BLaER1 (cell line): ENCODE measurements at regions not wholly inside any gene's neighbourhood (a gene's known extent, or its start where the extent isn't known, plus 50 kb on each side); places are given as distances from the start of the nearest gene placed in this dataset.

Experiments used
- H3K27ac ChIP-seq: shearing (Covaris generic); formaldehyde crosslinking; 2 replicates; pipeline ENCODE4 v1.8.1; 2022
- H3K27me3 ChIP-seq: shearing (Covaris generic); formaldehyde crosslinking; 2 replicates; pipeline ENCODE4 v1.8.1; 2022
- H3K36me3 ChIP-seq: shearing (Covaris generic); formaldehyde crosslinking; 2 replicates; pipeline ENCODE4 v1.8.1; 2022
- H3K4me1 ChIP-seq: shearing (Covaris generic); formaldehyde crosslinking; 2 replicates; pipeline ENCODE4 v1.8.1; 2022
- H3K4me2 ChIP-seq: shearing (Covaris generic); formaldehyde crosslinking; 2 replicates; pipeline ENCODE4 v1.8.1; 2022
- H3K4me3 ChIP-seq: shearing (Covaris generic); formaldehyde crosslinking; 2 replicates; pipeline ENCODE4 v1.8.1; 2022
- H3K9ac ChIP-seq: shearing (Covaris generic); formaldehyde crosslinking; 2 replicates; pipeline ENCODE4 v1.8.1; 2022
- H3K9me3 ChIP-seq: shearing (Covaris generic); formaldehyde crosslinking; 2 replicates; pipeline ENCODE4 v1.8.1; 2022
- H4K20me1 ChIP-seq: shearing (Covaris generic); formaldehyde crosslinking; 2 replicates; pipeline ENCODE4 v1.8.1; 2022
- Cebpa-rat ChIP-seq: shearing (Covaris generic); IDR thresholded peaks from 2 replicates; pipeline ENCODE4 v1.8.1; 2022

GRCh38 chr1:182295697-182296096, 95.9 kb downstream of the GLUL start:
- H3K4me2 ChIP-seq = no peak overlapping the region
- H3K4me3 ChIP-seq = no peak overlapping the region
- H3K27me3 ChIP-seq = no peaks in the 10 kb centered on the region
- H3K9ac ChIP-seq = no peak overlapping the region
- H3K36me3 ChIP-seq = no peaks in the 10 kb centered on the region
- H3K27ac ChIP-seq = no peak overlapping the region
- TF ChIP-seq Cebpa-rat = no peak
- no peaks in the 10 kb centered on the region for H4K20me1 ChIP-seq
- no peaks in the 10 kb centered on the region for H3K9me3 ChIP-seq
- H3K4me1 ChIP-seq = peaks cover 5% of the 10 kb centered on the region; the same call in 1 of the 2 replicates

GRCh38 chr1:182293119-182293589, 98.4 kb downstream of the GLUL start:
- no peak overlapping the region for H3K4me3 ChIP-seq
- TF ChIP-seq Cebpa-rat = no peak

DNA sequence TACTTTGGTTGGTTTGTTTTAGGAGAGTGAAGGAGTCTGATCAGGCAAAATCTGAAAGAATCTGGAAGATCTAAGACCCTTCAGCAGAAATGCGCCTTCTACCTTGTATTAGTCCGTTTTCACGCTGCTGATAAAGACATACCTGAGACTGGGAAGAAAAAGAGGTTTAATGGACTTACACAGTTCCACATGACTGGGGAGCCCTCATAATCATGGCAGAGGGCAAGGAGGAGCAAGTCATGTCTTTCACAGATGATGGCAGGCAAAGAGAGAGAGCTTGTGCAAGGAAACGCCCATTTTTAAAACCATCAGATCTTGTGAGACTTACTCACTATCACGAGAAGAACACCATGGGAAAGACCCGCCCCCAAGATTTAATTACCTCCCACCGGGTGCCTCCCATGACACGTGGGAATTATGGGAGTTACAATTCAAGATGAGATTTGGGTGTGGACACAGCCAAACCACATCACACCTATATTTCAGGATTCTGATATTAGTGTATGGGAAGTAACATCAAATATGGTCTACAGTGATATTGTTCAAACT, 99.3 kb downstream of the GLUL start:
- no peak for TF ChIP-seq Cebpa-rat
- Histone ChIP-seq H3K27me3 (no peaks in the 10 kb centered on the region), H3K9ac (no peak overlapping the region), H3K9me3 (no peaks in the 10 kb centered on the region), H3K4me2 (no peak overlapping the region), H3K4me1 (no peaks in the 10 kb centered on the region), H3K36me3 (no peaks in the 10 kb centered on the region), H3K4me3 (no peak overlapping the region), H4K20me1 (no peaks in the 10 kb centered on the region), H3K27ac (no peak overlapping the region)

More at GRCh38 chr1:182293119-182293589, 98.4 kb downstream of the GLUL start:
- Histone ChIP-seq H3K4me1 (no peaks in the 10 kb centered on the region), H3K27me3 (no peaks in the 10 kb centered on the region), H3K27ac (no peak overlapping the region), H3K9ac (no peak overlapping the region), H4K20me1 (no peaks in the 10 kb centered on the region), H3K36me3 (no peaks in the 10 kb centered on the region), H3K4me2 (no peak overlapping the region), H3K9me3 (no peaks in the 10 kb centered on the region)

DNA sequence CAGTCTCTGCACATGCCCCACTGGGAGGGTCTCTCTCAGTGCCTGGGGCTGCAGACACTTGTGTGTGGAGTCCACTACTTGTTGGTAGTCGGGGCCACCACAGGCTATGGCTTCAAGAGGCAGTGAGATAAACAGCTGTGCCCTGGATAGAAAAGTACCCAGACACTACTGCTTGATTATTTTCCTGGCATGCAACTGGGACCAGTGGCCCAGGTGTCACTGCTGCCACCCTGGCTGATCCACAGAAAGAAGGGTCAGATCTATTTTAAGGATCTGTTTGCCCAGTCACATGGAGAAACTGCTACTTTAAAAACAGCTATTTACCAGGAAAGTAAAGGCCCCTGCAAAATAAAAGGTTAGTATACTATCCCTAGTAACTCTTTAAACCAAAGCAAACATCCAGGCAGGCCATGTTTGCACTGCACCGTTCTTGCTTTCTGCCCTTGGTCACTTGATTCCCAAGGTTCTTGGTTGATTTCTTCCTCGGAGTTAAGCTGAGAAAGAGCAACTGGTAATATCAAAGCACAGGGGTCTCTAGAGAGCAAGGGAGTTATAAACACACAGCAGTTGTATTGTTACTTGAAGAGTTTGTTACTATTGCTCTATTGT, 99.9 kb downstream of the GLUL start:
- H3K27me3 ChIP-seq = no peaks in the 10 kb centered on the region
- H3K4me2 ChIP-seq = no peak overlapping the region
- H4K20me1 ChIP-seq = no peaks in the 10 kb centered on the region
- H3K4me1 ChIP-seq = no peaks in the 10 kb centered on the region
- no peaks in the 10 kb centered on the region for H3K36me3 ChIP-seq
- no peak for TF ChIP-seq Cebpa-rat
- no peak overlapping the region for H3K27ac ChIP-seq
- H3K4me3 ChIP-seq = no peak overlapping the region
- H3K9ac ChIP-seq = no peak overlapping the region
- H3K9me3 ChIP-seq = no peaks in the 10 kb centered on the region

- Histone ChIP-seq H3K36me3 (no peaks in the 10 kb centered on the region), H3K27me3 (no peaks in the 10 kb centered on the region), H3K9me3 (no peaks in the 10 kb centered on the region), H3K27ac (no peak overlapping the region), H3K4me1 (no peaks in the 10 kb centered on the region), H4K20me1 (no peaks in the 10 kb centered on the region), H3K4me2 (no peak overlapping the region), H3K4me3 (no peak overlapping the region), H3K9ac (no peak overlapping the region)
- no peak for TF ChIP-seq Cebpa-rat
These were observed 102.6 kb downstream of the GLUL start for GRCh38 chr1:182288749-182289604.

DNA sequence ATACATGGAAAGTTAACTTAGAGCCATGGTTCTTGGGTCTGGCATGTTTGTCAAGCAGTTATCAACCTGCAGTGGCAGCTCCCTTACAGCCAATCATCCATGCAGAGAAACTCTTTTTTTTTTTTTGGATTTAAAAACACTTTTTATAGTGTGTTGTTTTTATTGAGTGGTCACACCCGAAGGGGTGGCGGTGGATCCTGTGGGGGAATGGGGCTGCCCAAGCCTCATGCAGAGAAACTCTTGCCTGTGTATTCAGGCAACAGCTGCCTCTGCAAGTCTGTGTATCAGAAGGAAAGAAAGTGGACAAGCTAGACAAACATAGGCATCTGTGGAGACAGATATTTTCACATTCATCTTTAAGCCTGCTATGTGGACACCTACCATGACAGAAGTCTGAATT, 104.8 kb downstream of the GLUL start:
- Histone ChIP-seq H3K4me1 (no peaks in the 10 kb centered on the region), H3K9me3 (no peaks in the 10 kb centered on the region), H3K4me2 (no peak overlapping the region), H3K4me3 (no peak overlapping the region), H3K27ac (no peak overlapping the region), H3K9ac (no peak overlapping the region), H4K20me1 (no peaks in the 10 kb centered on the region), H3K27me3 (no peaks in the 10 kb centered on the region), H3K36me3 (no peaks in the 10 kb centered on the region)
- no peak for TF ChIP-seq Cebpa-rat

- H3K9me3 ChIP-seq = no peaks in the 10 kb centered on the region
- H4K20me1 ChIP-seq = no peaks in the 10 kb centered on the region
- no peak overlapping the region for H3K4me2 ChIP-seq
- no peaks in the 10 kb centered on the region for H3K4me1 ChIP-seq
- no peak for TF ChIP-seq Cebpa-rat
- no peak overlapping the region for H3K9ac ChIP-seq
- H3K36me3 ChIP-seq = no peaks in the 10 kb centered on the region
- H3K4me3 ChIP-seq = no peak overlapping the region
- no peak overlapping the region for H3K27ac ChIP-seq
- no peaks in the 10 kb centered on the region for H3K27me3 ChIP-seq
These were observed 107.6 kb downstream of the GLUL start for GRCh38 chr1:182283746-182284544.

DNA sequence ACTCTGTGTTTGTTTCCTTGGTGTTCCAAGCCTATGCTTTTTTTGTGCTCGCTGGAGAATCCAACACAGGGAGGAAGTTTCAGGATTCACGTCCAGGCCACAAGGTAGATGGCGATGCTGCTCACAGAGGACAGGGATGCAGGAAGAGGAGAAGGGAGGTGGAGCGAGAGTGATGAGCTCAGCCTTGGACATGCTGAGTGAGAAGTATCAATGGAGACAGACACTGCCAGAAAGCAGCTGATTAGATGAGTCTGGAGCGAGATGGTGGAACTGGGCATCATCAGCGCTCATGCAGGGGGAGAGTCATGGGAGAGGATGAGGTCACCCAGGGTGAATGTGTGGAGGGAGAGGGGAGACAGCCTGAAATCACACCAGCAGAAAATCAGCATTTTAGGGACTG, 110.0 kb downstream of the GLUL start:
- H3K27ac ChIP-seq = no peak overlapping the region
- no peaks in the 10 kb centered on the region for H3K27me3 ChIP-seq

GRCh38 chr1:182280504-182280900, 111.1 kb downstream of the GLUL start:
- Histone ChIP-seq H4K20me1 (no peaks in the 10 kb centered on the region), H3K4me3 (no peak overlapping the region), H3K9me3 (no peaks in the 10 kb centered on the region), H3K36me3 (no peaks in the 10 kb centered on the region), H3K9ac (no peak overlapping the region), H3K4me2 (no peak overlapping the region), H3K27me3 (no peaks in the 10 kb centered on the region), H3K4me1 (no peaks in the 10 kb centered on the region), H3K27ac (no peak overlapping the region)
- no peak for TF ChIP-seq Cebpa-rat

More for the DNA sequence above, 110.0 kb downstream of the GLUL start:
- TF ChIP-seq Cebpa-rat = no peak
- Histone ChIP-seq H3K4me2 (no peak overlapping the region), H3K4me3 (no peak overlapping the region), H3K36me3 (no peaks in the 10 kb centered on the region), H3K4me1 (no peaks in the 10 kb centered on the region), H4K20me1 (no peaks in the 10 kb centered on the region), H3K9me3 (no peaks in the 10 kb centered on the region), H3K9ac (no peak overlapping the region)
